ENCODE measurements at regions not wholly inside any gene's neighbourhood (a gene's known extent, or its start where the extent isn't known, plus 50 kb on each side); places are given as distances from the start of the nearest gene placed in this dataset.

GRCh38 chr2:147236601-147237000, 608.2 kb upstream of the ACVR2A start:
- no peak overlapping the region for H3K27ac ChIP-seq
- ChIA-PET CTCF (no interaction called here), POLR2A (ENCODE audit: low non-redundant PET) (no interaction called here)
- no peak for TF ChIP-seq CTCF (conservative IDR thresholded peaks at IDR 0.05; ENCODE audit: low read depth)
- no peak for DNase-seq (ENCODE audit: low spot score)

- DNase-seq (ENCODE audit: low spot score) = no peak
- POLR2A ChIA-PET (ENCODE audit: low non-redundant PET) = no interaction called here
- H3K27ac ChIP-seq = no peak overlapping the region
- TF ChIP-seq CTCF (conservative IDR thresholded peaks at IDR 0.05; ENCODE audit: low read depth) = no peak
- CTCF ChIA-PET = no interaction called here
Observed at GRCh38 chr2:147232225-147232669, 612.6 kb upstream of the ACVR2A start.

DNA sequence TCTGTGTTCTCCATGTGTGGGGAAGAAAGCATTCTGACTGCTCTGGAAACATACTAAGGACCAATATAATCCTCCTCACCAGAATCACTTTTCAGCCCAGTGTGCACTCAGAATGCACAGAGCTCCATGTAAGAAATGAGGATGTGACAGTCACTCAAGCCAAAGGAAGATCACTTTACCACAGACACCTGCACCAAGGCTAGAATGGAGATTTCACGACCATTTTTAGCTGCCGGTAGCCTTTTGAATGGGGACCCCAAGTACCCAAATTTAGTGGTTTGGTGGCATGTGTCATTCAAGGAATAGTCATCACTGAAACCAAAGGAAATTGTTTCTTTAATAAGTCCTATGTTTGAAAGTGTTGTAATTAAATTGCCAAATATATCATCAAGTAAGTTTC, 613.2 kb upstream of the ACVR2A start:
- CTCF ChIA-PET = no interaction called here
- DNase-seq (ENCODE audit: low spot score) = no peak
- TF ChIP-seq CTCF (conservative IDR thresholded peaks at IDR 0.05; ENCODE audit: low read depth) = no peak
- POLR2A ChIA-PET (ENCODE audit: low non-redundant PET) = no interaction called here
- H3K27ac ChIP-seq = no peak overlapping the region

- no peak for DNase-seq (ENCODE audit: low spot score)
Observed at GRCh38 chr2:147231081-147231480, 613.7 kb upstream of the ACVR2A start.

GRCh38 chr2:147227313-147227712, 617.5 kb upstream of the ACVR2A start:
- DNase-seq (ENCODE audit: low spot score) = no peak
- TF ChIP-seq CTCF (conservative IDR thresholded peaks at IDR 0.05; ENCODE audit: low read depth) = no peak
- CTCF ChIA-PET = no interaction called here
- H3K27ac ChIP-seq = no peak overlapping the region
- POLR2A ChIA-PET (ENCODE audit: low non-redundant PET) = no interaction called here

More at GRCh38 chr2:147231081-147231480, 613.7 kb upstream of the ACVR2A start:
- ChIA-PET POLR2A (ENCODE audit: low non-redundant PET) (no interaction called here), CTCF (no interaction called here)
- H3K27ac ChIP-seq = no peak overlapping the region
- no peak for TF ChIP-seq CTCF (conservative IDR thresholded peaks at IDR 0.05; ENCODE audit: low read depth)

GRCh38 chr2:147224070-147224469, 620.8 kb upstream of the ACVR2A start:
- H3K27ac ChIP-seq = no peak overlapping the region
- ChIA-PET CTCF (no interaction called here), POLR2A (ENCODE audit: low non-redundant PET) (no interaction called here)
- TF ChIP-seq CTCF (conservative IDR thresholded peaks at IDR 0.05; ENCODE audit: low read depth) = no peak
- DNase-seq (ENCODE audit: low spot score) = no peak

GRCh38 chr2:147223553-147224060, 621.2 kb upstream of the ACVR2A start:
- ChIA-PET CTCF (interaction anchor here (0.7 kb wide), 1 partner anchor 737 kb away, joined by 3 read pairs; no protein-coding TSS in a partner anchor), POLR2A (ENCODE audit: low non-redundant PET) (no interaction called here)
- no peak for TF ChIP-seq CTCF (conservative IDR thresholded peaks at IDR 0.05; ENCODE audit: low read depth)
- no peak overlapping the region for H3K27ac ChIP-seq
- DNase-seq (ENCODE audit: low spot score) = no peak
